NCI-H2227 treated with DMSO at 0.1 percent for 48 hours (cell line): ENCODE measurements at regions not wholly inside any gene's neighbourhood (a gene's known extent, or its start where the extent isn't known, plus 50 kb on each side); places are given as distances from the start of the nearest gene placed in this dataset.

Experiments
- DNase-seq: peaks from one replicate; lab custom pipeline; 2025; lab: John Stamatoyannopoulos, UW

GRCh38 chr1:219993554-219994433 is 52.5 kb downstream of the EPRS1 start:
- DNase-seq: no peak

GRCh38 chr1:219991919-219992318 is 54.4 kb downstream of the EPRS1 start:
- DNase-seq: no peak

DNA sequence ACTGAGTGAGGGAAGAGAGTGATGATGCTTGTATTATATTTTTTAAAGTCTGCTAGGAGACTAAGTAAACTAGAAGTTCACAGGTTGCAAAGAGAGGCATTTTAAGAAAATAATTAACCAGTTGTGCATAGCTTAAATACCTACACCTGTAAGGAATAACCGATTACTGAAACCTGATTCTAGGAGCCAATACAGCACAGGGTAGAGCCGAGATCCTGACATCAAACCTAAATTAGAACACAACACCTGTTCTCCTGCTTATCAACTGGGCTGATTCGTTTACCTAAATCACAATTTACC is 54.8 kb downstream of the EPRS1 start:
- no peak for DNase-seq

DNA sequence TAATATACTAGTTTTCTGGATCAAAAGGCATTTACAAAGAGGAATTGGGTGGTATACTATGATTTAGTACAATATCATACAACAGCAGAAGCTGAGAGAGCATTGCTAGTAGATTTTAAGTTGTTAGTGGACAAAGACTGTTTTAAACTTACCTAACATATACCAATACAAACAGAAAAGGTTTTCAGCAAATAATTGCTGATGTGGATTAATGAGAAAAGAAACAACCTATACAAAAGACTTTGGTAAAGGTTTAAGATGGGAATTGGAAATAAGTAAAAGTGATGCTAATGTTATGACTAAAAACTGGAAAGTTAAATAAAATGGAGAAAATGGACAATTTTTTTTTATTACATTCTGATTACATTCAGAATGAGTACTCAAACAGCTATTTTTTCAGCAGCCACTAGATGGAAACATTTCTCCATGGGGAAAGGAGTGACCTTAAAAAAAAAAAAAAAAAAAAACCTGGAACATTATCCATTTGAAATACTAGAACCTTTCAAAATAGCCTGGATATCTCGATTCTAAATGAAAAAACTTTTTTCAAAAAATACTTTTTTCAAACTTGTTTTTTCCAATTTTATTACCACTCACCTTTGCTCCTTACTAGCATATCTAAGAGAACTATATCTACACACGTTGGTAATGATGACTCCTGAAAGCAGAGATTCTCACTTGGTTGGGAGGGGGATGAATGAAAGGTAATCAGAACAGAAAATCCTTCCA is 55.4 kb downstream of the EPRS1 start:
- peak; percentile 68 for DNase-seq

GRCh38 chr1:219989766-219990165 is 56.5 kb downstream of the EPRS1 start:
- DNase-seq: no peak

- no peak for DNase-seq
These were observed 57.5 kb downstream of the EPRS1 start for GRCh38 chr1:219988818-219989217.

DNA sequence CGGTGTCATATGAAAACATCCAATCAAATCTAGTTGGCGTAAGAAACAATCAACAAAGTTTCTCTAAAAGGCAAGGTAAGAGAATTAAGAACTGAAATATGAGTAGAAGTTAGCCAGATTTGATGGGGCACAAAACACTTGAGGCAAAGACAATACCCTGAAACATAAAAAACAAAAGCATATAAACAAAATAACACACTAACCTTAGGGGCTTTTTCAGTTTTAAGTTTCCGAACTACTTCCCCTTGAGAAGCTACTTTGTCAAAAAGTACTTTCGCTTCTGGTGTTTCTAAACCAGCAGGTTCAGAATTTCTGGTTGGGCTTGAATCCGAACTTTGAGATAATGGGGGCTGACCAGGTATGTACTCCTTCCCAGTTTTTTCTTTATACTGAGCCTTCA is 57.9 kb downstream of the EPRS1 start:
- no peak for DNase-seq

GRCh38 chr1:219987325-219987724 is 59.0 kb upstream of the SLC30A10 start:
- DNase-seq: no peak

DNA sequence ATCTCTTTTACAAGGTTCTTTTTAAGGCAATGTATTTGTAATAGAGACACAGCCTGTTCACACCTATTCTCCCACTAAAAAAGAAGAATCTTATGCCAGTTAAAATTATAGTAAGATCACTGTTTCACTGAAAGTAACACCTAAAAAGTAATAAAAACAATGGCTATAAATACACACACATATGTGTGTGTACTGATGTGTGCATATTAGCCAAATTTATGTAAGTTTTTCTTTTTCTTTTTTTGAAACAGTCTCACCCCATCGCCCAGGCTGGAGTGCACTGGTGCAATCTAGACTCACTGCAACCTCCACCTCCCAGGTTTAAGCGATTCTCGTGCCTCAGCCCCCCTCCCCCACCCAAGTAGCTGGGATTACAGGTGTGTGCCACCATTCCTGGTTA is 56.8 kb upstream of the SLC30A10 start:
- DNase-seq: no peak
